Fibroblast of villous mesenchyme (primary cell): ENCODE measurements at regions not wholly inside any gene's neighbourhood (a gene's known extent, or its start where the extent isn't known, plus 50 kb on each side); places are given as distances from the start of the nearest gene placed in this dataset.

Source experiments
- DNase-seq: peaks from one replicate; pipeline ENCODE4 v3.0.0-alpha.2; 2010; ENCODE audit warnings: low read depth
- H3K4me3 ChIP-seq: 2 replicates; pipeline ENCODE4 v1.5.1; 2011; ENCODE audit warnings: low read depth, mild to moderate bottlenecking, low read length
- CTCF ChIP-seq: IDR thresholded peaks from 2 replicates; pipeline ENCODE4 v1.5.1; 2012; ENCODE audit warnings: low read depth, mild to moderate bottlenecking, low read length; ENCODE audit not compliant: insufficient read depth

GRCh38 chr5:38151878-38152277 is 106.5 kb upstream of the EGFLAM start:
- TF ChIP-seq CTCF = no peak
- DNase-seq = no peak

GRCh38 chr5:38149815-38150195 is 108.6 kb upstream of the EGFLAM start:
- H3K4me3 ChIP-seq = no peak overlapping the region
- DNase-seq = no peak
- no peak for TF ChIP-seq CTCF

More at GRCh38 chr5:38151878-38152277, 106.5 kb upstream of the EGFLAM start:
- H3K4me3 ChIP-seq = no peak overlapping the region

- no peak for DNase-seq
- no peak for TF ChIP-seq CTCF
- no peak overlapping the region for H3K4me3 ChIP-seq
Observed at GRCh38 chr5:38148021-38148625, 110.2 kb upstream of the EGFLAM start.

- DNase-seq = no peak
- no peak for TF ChIP-seq CTCF
- no peak overlapping the region for H3K4me3 ChIP-seq
Observed at GRCh38 chr5:38143384-38143783, 115.0 kb upstream of the EGFLAM start.

GRCh38 chr5:38141665-38142064 is 116.7 kb upstream of the EGFLAM start:
- DNase-seq = no peak
- H3K4me3 ChIP-seq = no peak overlapping the region
- TF ChIP-seq CTCF = no peak

GRCh38 chr5:38138574-38138973 is 119.8 kb upstream of the EGFLAM start:
- H3K4me3 ChIP-seq = no peak overlapping the region
- no peak for TF ChIP-seq CTCF
- no peak for DNase-seq

GRCh38 chr5:38135486-38136039 is 122.8 kb upstream of the EGFLAM start:
- no peak for DNase-seq
- no peak overlapping the region for H3K4me3 ChIP-seq
- no peak for TF ChIP-seq CTCF
